B cell (primary cell): ENCODE measurements at regions not wholly inside any gene's neighbourhood (a gene's known extent, or its start where the extent isn't known, plus 50 kb on each side); places are given as distances from the start of the nearest gene placed in this dataset.

Experiments used
- ATAC-seq: fragments of 200-7000 bp; cut with Tn5 transposase; one replicate; pipeline ENCODE4 v1.10.0; 2021; ENCODE audit warnings: low read depth, mild to moderate bottlenecking, moderate number of reproducible peaks, moderate library complexity
- CTCF ChIA-PET: fragments of 350-600 bp; sonication (Branson Sonifier 250); formaldehyde crosslinking; loops from one replicate; lab custom pipeline; 2021; ENCODE audit warnings: antibody characterized with exemption, inconsistent platforms; lab: Charles Lee
- POLR2A ChIA-PET: fragments of 350-600 bp; sonication (Branson Sonifier 250); formaldehyde crosslinking; loops from one replicate; lab custom pipeline; 2021; ENCODE audit warnings: antibody characterized with exemption; lab: Charles Lee
- DNase-seq: peaks from one replicate; pipeline ENCODE4 v3.0.0; 2013
- H2AFZ ChIP-seq: 2 replicates; pipeline ENCODE4 v1.6.1; 2012; ENCODE audit warnings: mild to moderate bottlenecking, low read depth, low read length; ENCODE audit not compliant: insufficient read depth, poor library complexity, severe bottlenecking
- H3K27ac ChIP-seq, 2 donors: 1 replicate in 1 of 2; 2 replicates in 1 of 2; pipeline ENCODE4 v1.5.1; 2012 to 2013; ENCODE audit warnings: low read length in 2 of 2, mild to moderate bottlenecking in 2 of 2, moderate library complexity in 1 of 2
- H3K27me3 ChIP-seq, 4 experiments: fragments of 200-600 bp in 1 of 4; sonication (generic) in 1 of 4; replicated peaks in 1 of 4; 1 replicate in 2 of 4; 2 replicates in 2 of 4; pipeline versions ENCODE4 v1.6.1 to v1.7.0; 2013 to 2016; ENCODE audit warnings: low read length in 3 of 4, mild to moderate bottlenecking in 2 of 4, mixed read lengths in 1 of 4, moderate library complexity in 1 of 4; ENCODE audit not compliant: insufficient read depth in 4 of 4, control insufficient read depth in 3 of 4; ENCODE audit errors: control extremely low read depth in 1 of 4
- H3K36me3 ChIP-seq, 2 experiments: replicated peaks in 1 of 2; 1 replicate in 1 of 2; 2 replicates in 1 of 2; pipeline versions ENCODE4 v1.6.1 to v1.7.1; 2013; ENCODE audit warnings: low read length in 1 of 2; ENCODE audit not compliant: insufficient read depth in 2 of 2, control insufficient read depth in 1 of 2; ENCODE audit errors: control extremely low read depth in 1 of 2, extremely low read depth in 1 of 2
- H3K4me1 ChIP-seq, 2 donors: fragments of 200-600 bp in 1 of 2; sonication (generic) in 1 of 2; 1 replicate in 1 of 2; 2 replicates in 1 of 2; pipeline versions ENCODE4 v1.5.1 to v1.6.1; 2013 to 2017; ENCODE audit warnings: low read length in 2 of 2; ENCODE audit not compliant: control insufficient read depth in 2 of 2, insufficient read depth in 2 of 2
- H3K4me2 ChIP-seq: replicated peaks from 2 replicates; pipeline ENCODE3; 2012; ENCODE audit warnings: mild to moderate bottlenecking, low read depth, low read length; ENCODE audit not compliant: poor library complexity, severe bottlenecking
- H3K4me3 ChIP-seq, 5 experiments: fragments of 200-600 bp in 1 of 5; sonication (generic) in 1 of 5; 1 replicate in 3 of 5; 2 replicates in 2 of 5; pipeline versions ENCODE4 v1.5.1 to v1.7.0; 2011 to 2016; ENCODE audit warnings: low read length in 4 of 5, mild to moderate bottlenecking in 4 of 5, low read depth in 2 of 5, control low read depth in 1 of 5, moderate library complexity in 1 of 5; ENCODE audit not compliant: insufficient read depth in 1 of 5; ENCODE audit errors: control extremely low read depth in 1 of 5, extremely low read depth in 1 of 5
- H3K79me2 ChIP-seq: fragments of 200-600 bp; sonication (generic); one replicate; pipeline ENCODE4 v1.6.0; 2016; ENCODE audit warnings: low read length; ENCODE audit not compliant: control insufficient read depth, insufficient read depth
- H3K9ac ChIP-seq: fragments of 200-600 bp; sonication (generic); 2 replicates; pipeline ENCODE4 v1.6.1; 2017; ENCODE audit warnings: mild to moderate bottlenecking, low read length, moderate library complexity
- H3K9me3 ChIP-seq, 3 donors: one replicate each; pipeline versions ENCODE4 v1.6.1 to v1.7.1; 2013; ENCODE audit warnings: low read length in 2 of 3; ENCODE audit not compliant: control insufficient read depth in 2 of 3, insufficient read depth in 1 of 3; ENCODE audit errors: control extremely low read depth in 1 of 3
- H4K20me1 ChIP-seq: 2 replicates; pipeline ENCODE4 v1.6.0; 2012; ENCODE audit warnings: mild to moderate bottlenecking, low read length; ENCODE audit not compliant: insufficient read depth, control insufficient read depth, poor library complexity, severe bottlenecking
- H3K27ac Mint-ChIP-seq: one replicate; pipeline ENCODE4 v1.8.0; 2021; ENCODE audit warnings: mixed read lengths
- H3K27me3 Mint-ChIP-seq: one replicate; pipeline ENCODE4 v1.8.0; 2021; ENCODE audit warnings: mixed read lengths
- H3K4me1 Mint-ChIP-seq: one replicate; pipeline ENCODE4 v1.8.0; 2021; ENCODE audit warnings: mixed read lengths
- H3K4me3 Mint-ChIP-seq: one replicate; pipeline ENCODE4 v1.8.0; 2021; ENCODE audit warnings: mixed read lengths
- H3K9me3 Mint-ChIP-seq: one replicate; pipeline ENCODE4 v1.8.0; 2022; ENCODE audit warnings: mixed read lengths; ENCODE audit not compliant: insufficient read depth
- CTCF ChIP-seq: fragments of 200-600 bp; IDR thresholded peaks from one replicate; pipeline ENCODE4 v1.8.0; 2022; ENCODE audit warnings: antibody characterized with exemption, mild to moderate bottlenecking
- EZH2 ChIP-seq: IDR thresholded peaks from 2 replicates; pipeline ENCODE4 v1.6.1; 2012; ENCODE audit warnings: borderline replicate concordance, low read depth, mild to moderate bottlenecking, moderate library complexity, low read length; ENCODE audit not compliant: insufficient read depth, poor library complexity, severe bottlenecking
- WGBS: methylation state at CpG from one replicate; pipeline ENCODE4 v1.1.5; 2013; ENCODE audit warnings: missing lambda C conversion rate; ENCODE audit not compliant: insufficient coverage; 5-methylcytosine and 5-hydroxymethylcytosine counted together
- intact Hi-C: fragments of 100-400 bp; cut with micrococcal nuclease; formaldehyde crosslinking; loops from one replicate; pipeline ENCODE4 v1.10.0; 2022

- Histone ChIP-seq H2AFZ (no peak overlapping the region), H3K4me3 (no peak overlapping the region), H3K27ac (no peak overlapping the region), H3K9me3 (peaks cover 0 to 36% (median 0%) of the 10 kb centered on the region in 3 donors), H3K36me3 (no peaks in the 10 kb centered on the region), H3K79me2 (no peaks in the 10 kb centered on the region), H3K27me3 (no peaks in the 10 kb centered on the region), H3K4me1 (no peaks in the 10 kb centered on the region), H3K9ac (no peak overlapping the region), H3K4me2 (no peak overlapping the region), H4K20me1 (no peaks in the 10 kb centered on the region)
- 92% methylated on average over 4 of the region's 5 CpGs for WGBS
- no peaks in the 10 kb centered on the region for H3K4me1 Mint-ChIP-seq
- peaks cover 17% of the 10 kb centered on the region for H3K9me3 Mint-ChIP-seq
- DNase-seq (no peak), ATAC-seq (no peak)
- H3K27ac Mint-ChIP-seq, result no peak overlapping the region
- CTCF ChIA-PET, result no interaction called here
- TF ChIP-seq EZH2, result no peak
- no peak for TF ChIP-seq CTCF
- intact Hi-C loops, result no loop called here
- no peaks in the 10 kb centered on the region for H3K27me3 Mint-ChIP-seq
- no peak overlapping the region for H3K4me3 Mint-ChIP-seq
- POLR2A ChIA-PET, result no interaction called here
Observed at GRCh38 chr14:99057576-99058083, 214.4 kb downstream of the BCL11B start.

- H3K9me3 Mint-ChIP-seq, result peaks cover 15% of the 10 kb centered on the region
- no peaks in the 10 kb centered on the region for H3K27me3 Mint-ChIP-seq
- 93% methylated on average over 7 of the region's 8 CpGs for WGBS
Observed at GRCh38 chr14:99058542-99058941, 213.5 kb downstream of the BCL11B start.

More at GRCh38 chr14:99058542-99058941, 213.5 kb downstream of the BCL11B start:
- H3K27ac ChIP-seq, result no peak overlapping the region
- H3K4me2 ChIP-seq, result no peak overlapping the region
- H3K9me3 ChIP-seq, result peaks cover 0 to 37% (median 0%) of the 10 kb centered on the region in 3 donors
- TF ChIP-seq CTCF (no peak), EZH2 (no peak)
- Mint-ChIP-seq H3K27ac (no peak overlapping the region), H3K4me1 (no peaks in the 10 kb centered on the region), H3K4me3 (no peak overlapping the region)
- ChIA-PET POLR2A (no interaction called here), CTCF (no interaction called here)
- DNase-seq (no peak), ATAC-seq (no peak)
- no peaks in the 10 kb centered on the region for H4K20me1 ChIP-seq
- no peak overlapping the region for H3K9ac ChIP-seq
- intact Hi-C loops, result no loop called here
- H3K4me1 ChIP-seq, result no peaks in the 10 kb centered on the region
- H3K36me3 ChIP-seq, result no peaks in the 10 kb centered on the region
- no peak overlapping the region for H3K4me3 ChIP-seq
- H3K79me2 ChIP-seq, result no peaks in the 10 kb centered on the region
- H3K27me3 ChIP-seq, result no peaks in the 10 kb centered on the region
- H2AFZ ChIP-seq, result no peak overlapping the region
